Keratinocyte (primary cell): ENCODE measurements at regions not wholly inside any gene's neighbourhood (a gene's known extent, or its start where the extent isn't known, plus 50 kb on each side); places are given as distances from the start of the nearest gene placed in this dataset.

Source experiments
- DNase-seq: peaks from one replicate; pipeline ENCODE4 v3.0.0-alpha.2; 2011; ENCODE audit warnings: low read depth, missing footprints, low spot score
- FAIRE-seq: peaks from 2 replicates; lab custom pipeline; 2011; peaks lifted over from hg19 to GRCh38; lab: Jason Lieb, UNC
- H2AFZ ChIP-seq: 2 replicates; pipeline ENCODE4 v1.6.0; 2012; ENCODE audit warnings: low read length, control low read depth, inconsistent platforms; ENCODE audit not compliant: control insufficient read depth
- H3K27ac ChIP-seq: 2 replicates; pipeline ENCODE4 v1.5.1; 2011; ENCODE audit warnings: low read length; ENCODE audit not compliant: control insufficient read depth, insufficient read depth
- H3K27me3 ChIP-seq: 3 replicates; pipeline ENCODE4 v1.6.0; 2011; ENCODE audit warnings: low read length; ENCODE audit not compliant: control insufficient read depth, insufficient read depth; ENCODE audit errors: extremely low read depth
- H3K36me3 ChIP-seq, 2 experiments: 2 replicates in 1 of 2; 3 replicates in 1 of 2; pipeline ENCODE4 v1.5.1; 2011; ENCODE audit warnings: low read length in 2 of 2, mild to moderate bottlenecking in 1 of 2; ENCODE audit not compliant: control insufficient read depth in 2 of 2, insufficient read depth in 2 of 2; ENCODE audit errors: extremely low read depth in 1 of 2
- H3K4me1 ChIP-seq: 3 replicates; pipeline ENCODE4 v1.5.1; 2011; ENCODE audit warnings: low read length; ENCODE audit not compliant: control insufficient read depth, insufficient read depth; ENCODE audit errors: extremely low read depth
- H3K4me2 ChIP-seq: 3 replicates; pipeline ENCODE4 v1.6.0; 2011; ENCODE audit warnings: low read depth, low read length; ENCODE audit not compliant: control insufficient read depth, insufficient read depth; ENCODE audit errors: extremely low read depth
- H3K4me3 ChIP-seq, 3 experiments: fragments of 200-600 bp in 1 of 3; sonication (generic) in 1 of 3; 2 replicates in 2 of 3; 3 replicates in 1 of 3; pipeline ENCODE4 v1.5.1; 2011 to 2016; ENCODE audit warnings: low read length in 3 of 3, mild to moderate bottlenecking in 3 of 3, control low read depth in 2 of 3, inconsistent platforms in 1 of 3, low read depth in 1 of 3, mixed read lengths in 1 of 3, mixed run types in 1 of 3, moderate library complexity in 1 of 3; ENCODE audit not compliant: control insufficient read depth in 2 of 3, insufficient read depth in 2 of 3; ENCODE audit errors: extremely low read depth in 1 of 3
- H3K79me2 ChIP-seq: 2 replicates; pipeline ENCODE4 v1.6.0; 2012; ENCODE audit warnings: low read length; ENCODE audit not compliant: control insufficient read depth, insufficient read depth
- H3K9ac ChIP-seq: 3 replicates; pipeline ENCODE4 v1.6.0; 2011; ENCODE audit warnings: low read length; ENCODE audit not compliant: control insufficient read depth, insufficient read depth; ENCODE audit errors: extremely low read depth
- H3K9me1 ChIP-seq: 3 replicates; pipeline ENCODE4 v1.6.0; 2011; ENCODE audit warnings: low read length; ENCODE audit not compliant: control insufficient read depth, insufficient read depth; ENCODE audit errors: extremely low read depth
- H3K9me3 ChIP-seq: 2 replicates; pipeline ENCODE4 v1.5.1; 2012; ENCODE audit warnings: low read depth, low read length; ENCODE audit not compliant: control insufficient read depth
- H4K20me1 ChIP-seq: 3 replicates; pipeline ENCODE4 v1.6.0; 2011; ENCODE audit warnings: low read length; ENCODE audit not compliant: control insufficient read depth, insufficient read depth; ENCODE audit errors: extremely low read depth
- EZH2 ChIP-seq: IDR thresholded peaks from one replicate; pipeline ENCODE4 v1.6.1; 2012; ENCODE audit warnings: inconsistent platforms, mild to moderate bottlenecking, low read length, moderate library complexity
- dilution Hi-C: fragments of 300-500 bp; cut with MboI; formaldehyde crosslinking; loops from one replicate; pipeline ENCODE4 v1.7.0; 2020; ENCODE audit warnings: low sequenced_read_pairs; ENCODE audit not compliant: extremely low pct_ligation_motif_present
- TF ChIP-seq, protein P1 (sequence below), 3 experiments: IDR thresholded peaks in 1 of 3; conservative IDR thresholded peaks in 1 of 3; optimal IDR thresholded peaks in 1 of 3; 2 replicates in 2 of 3; 3 replicates in 1 of 3; pipeline versions ENCODE3 to v1.5.1; 2011; ENCODE audit warnings: low read length in 3 of 3, mild to moderate bottlenecking in 3 of 3, moderate library complexity in 2 of 3, control low read depth in 1 of 3, inconsistent platforms in 1 of 3; ENCODE audit not compliant: insufficient read depth in 2 of 3; ENCODE audit errors: extremely low read depth in 1 of 3

DNA sequence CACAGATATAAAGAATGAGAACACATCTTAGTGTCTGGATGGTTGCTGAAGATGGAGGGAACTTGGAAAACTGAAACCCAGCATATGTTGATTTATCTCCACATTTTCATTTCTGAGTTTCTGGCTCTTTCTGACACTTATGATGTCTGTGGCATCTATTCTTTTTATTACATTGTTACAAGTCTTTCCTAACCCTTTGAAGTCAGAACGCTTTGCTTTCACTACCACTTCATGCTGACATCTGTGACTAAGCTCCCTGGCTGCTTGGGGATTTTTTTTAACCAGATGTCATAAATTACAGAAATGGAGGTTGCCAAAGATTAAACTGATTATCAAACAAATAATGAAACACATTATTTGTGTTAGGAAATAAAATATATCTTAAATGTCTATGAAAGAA lies 188.7 kb downstream of the KITLG start:
- H3K27ac ChIP-seq, result no peak overlapping the region
- dilution Hi-C loops, result no loop called here
- no peaks in the 10 kb centered on the region for H3K9me1 ChIP-seq
- H3K36me3 ChIP-seq, result no peaks in the 10 kb centered on the region
- H3K79me2 ChIP-seq, result no peaks in the 10 kb centered on the region
- H3K4me3 ChIP-seq, result no peak overlapping the region
- no peak for DNase-seq
- H4K20me1 ChIP-seq, result no peaks in the 10 kb centered on the region
- no peak overlapping the region for H3K4me2 ChIP-seq
- FAIRE-seq, result no peak
- no peaks in the 10 kb centered on the region for H3K9me3 ChIP-seq
- TF ChIP-seq EZH2, result no peak
- TF ChIP-seq, protein P1, sequence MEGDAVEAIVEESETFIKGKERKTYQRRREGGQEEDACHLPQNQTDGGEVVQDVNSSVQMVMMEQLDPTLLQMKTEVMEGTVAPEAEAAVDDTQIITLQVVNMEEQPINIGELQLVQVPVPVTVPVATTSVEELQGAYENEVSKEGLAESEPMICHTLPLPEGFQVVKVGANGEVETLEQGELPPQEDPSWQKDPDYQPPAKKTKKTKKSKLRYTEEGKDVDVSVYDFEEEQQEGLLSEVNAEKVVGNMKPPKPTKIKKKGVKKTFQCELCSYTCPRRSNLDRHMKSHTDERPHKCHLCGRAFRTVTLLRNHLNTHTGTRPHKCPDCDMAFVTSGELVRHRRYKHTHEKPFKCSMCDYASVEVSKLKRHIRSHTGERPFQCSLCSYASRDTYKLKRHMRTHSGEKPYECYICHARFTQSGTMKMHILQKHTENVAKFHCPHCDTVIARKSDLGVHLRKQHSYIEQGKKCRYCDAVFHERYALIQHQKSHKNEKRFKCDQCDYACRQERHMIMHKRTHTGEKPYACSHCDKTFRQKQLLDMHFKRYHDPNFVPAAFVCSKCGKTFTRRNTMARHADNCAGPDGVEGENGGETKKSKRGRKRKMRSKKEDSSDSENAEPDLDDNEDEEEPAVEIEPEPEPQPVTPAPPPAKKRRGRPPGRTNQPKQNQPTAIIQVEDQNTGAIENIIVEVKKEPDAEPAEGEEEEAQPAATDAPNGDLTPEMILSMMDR (optimal IDR thresholded peaks at IDR 0.05 in 1 of 3, IDR thresholded peaks at IDR 0.05 in 1 of 3, conservative IDR thresholded peaks at IDR 0.05 in 1 of 3; ENCODE audit: extremely low read depth in 1 of 3, insufficient read depth in 2 of 3, low read length in 3 of 3), result no peak
- no peak overlapping the region for H2AFZ ChIP-seq
- no peak overlapping the region for H3K9ac ChIP-seq
- peaks cover 9% of the 10 kb centered on the region for H3K4me1 ChIP-seq
- H3K27me3 ChIP-seq, result no peaks in the 10 kb centered on the region

DNA sequence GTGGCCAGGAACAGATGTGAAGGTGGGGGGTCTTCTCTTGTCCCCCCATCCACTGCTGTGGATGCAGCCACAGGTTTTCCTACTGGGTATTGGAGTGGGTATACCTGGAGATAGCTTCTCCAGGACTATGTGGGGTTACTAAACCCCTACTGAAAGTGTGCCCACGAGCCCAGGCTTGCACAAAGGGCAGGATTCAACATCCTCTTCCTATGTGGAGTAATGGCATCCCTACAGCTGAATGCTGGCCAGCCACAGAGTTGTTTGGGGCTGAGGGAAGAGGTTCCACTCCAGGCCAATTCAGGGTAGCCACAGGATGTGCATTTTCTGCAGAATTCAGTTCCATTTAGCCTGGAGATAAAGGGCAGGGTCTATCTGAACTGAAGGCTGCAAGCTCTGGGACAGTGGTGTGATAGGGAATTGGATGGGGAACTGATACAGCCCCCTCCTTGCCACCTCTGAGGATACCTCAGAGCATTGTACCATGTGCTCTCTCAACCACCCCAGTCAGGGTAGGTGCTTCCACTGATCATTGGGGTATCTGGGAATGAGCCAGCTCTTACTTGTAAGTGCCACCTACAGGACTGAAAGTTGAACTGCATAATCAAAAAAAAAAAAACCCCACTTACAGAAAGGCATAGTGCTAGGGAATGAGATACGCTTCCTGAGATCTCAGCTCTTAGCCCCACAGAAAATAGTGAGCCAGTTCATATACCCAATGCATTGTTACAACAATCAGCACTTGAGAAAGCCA lies 187.1 kb downstream of the KITLG start:
- DNase-seq (no peak), FAIRE-seq (peak; percentile 70)
- Histone ChIP-seq H4K20me1 (no peaks in the 10 kb centered on the region), H3K9ac (no peak overlapping the region), H3K4me3 (no peak overlapping the region), H3K9me1 (no peaks in the 10 kb centered on the region), H3K4me1 (peaks cover 9% of the 10 kb centered on the region), H3K79me2 (no peaks in the 10 kb centered on the region), H3K27ac (no peak overlapping the region), H3K27me3 (no peaks in the 10 kb centered on the region), H3K4me2 (peak overlapping the region; percentile 46), H2AFZ (peak overlapping the region; percentile 30), H3K9me3 (no peaks in the 10 kb centered on the region), H3K36me3 (no peaks in the 10 kb centered on the region)
- TF ChIP-seq, protein P1 (optimal IDR thresholded peaks at IDR 0.05 in 1 of 3, IDR thresholded peaks at IDR 0.05 in 1 of 3, conservative IDR thresholded peaks at IDR 0.05 in 1 of 3; ENCODE audit: extremely low read depth in 1 of 3, insufficient read depth in 2 of 3, low read length in 3 of 3), result peak; percentile 39 to 58 (median 45)
- no peak for TF ChIP-seq EZH2
- dilution Hi-C loops, result no loop called here
